Sigmoid colon (tissue), 6 donors: ENCODE measurements at regions not wholly inside any gene's neighbourhood (a gene's known extent, or its start where the extent isn't known, plus 50 kb on each side); places are given as distances from the start of the nearest gene placed in this dataset.

ENCODE experiments used
- DNase-seq: peaks from one replicate; pipeline ENCODE4 v3.0.0-alpha.2; 2019
- H3K27ac ChIP-seq, 4 donors: fragments of 200-600 bp; sonication (generic); one replicate each; pipeline ENCODE4 v1.5.1; 2016 to 2019; ENCODE audit warnings: mild to moderate bottlenecking in 1 of 4
- H3K27me3 ChIP-seq, 3 donors: fragments of 200-600 bp; sonication (generic); one replicate each; pipeline ENCODE4 v1.5.1; 2019; ENCODE audit warnings: mild to moderate bottlenecking in 1 of 3
- H3K36me3 ChIP-seq, 4 donors: fragments of 200-600 bp; sonication (generic); one replicate each; pipeline ENCODE4 v1.5.1; 2016 to 2019
- H3K4me1 ChIP-seq, 4 donors: fragments of 200-600 bp; sonication (generic); one replicate each; pipeline ENCODE4 v1.5.1; 2017 to 2019
- H3K4me3 ChIP-seq, 4 donors: fragments of 200-600 bp; sonication (generic); one replicate each; pipeline ENCODE4 v1.5.1; 2017 to 2019; ENCODE audit warnings: mild to moderate bottlenecking in 2 of 4, moderate library complexity in 1 of 4
- H3K9me3 ChIP-seq, 4 donors: fragments of 200-600 bp in 3 of 4; sonication (generic) in 3 of 4; one replicate each; pipeline versions ENCODE4 v1.5.1 to v1.6.1; 2013 to 2019
- CTCF ChIP-seq, 4 experiments: fragments of 450-650 bp in 3 of 4; fragments of 200-600 bp in 1 of 4; IDR thresholded peaks; one replicate each; pipeline ENCODE4 v1.5.1; 2016 to 2019; ENCODE audit warnings: antibody characterized with exemption in 4 of 4, mild to moderate bottlenecking in 3 of 4, moderate library complexity in 2 of 4
- EP300 ChIP-seq, 4 donors: sonication (generic); formaldehyde crosslinking; IDR thresholded peaks; one replicate each; pipeline ENCODE4 v1.6.1; 2017; ENCODE audit warnings: antibody characterized with exemption in 4 of 4
- POLR2A ChIP-seq, 2 donors: fragments of 450-650 bp; IDR thresholded peaks; one replicate each; pipeline ENCODE4 v1.6.1; 2016; ENCODE audit warnings: antibody characterized with exemption in 2 of 2, mild to moderate bottlenecking in 2 of 2, moderate library complexity in 2 of 2
- POLR2AphosphoS5 ChIP-seq, 4 donors: sonication (generic); formaldehyde crosslinking; IDR thresholded peaks; one replicate each; pipeline ENCODE4 v1.6.1; 2017; ENCODE audit warnings: antibody characterized with exemption in 4 of 4
- WGBS, 2 donors: extraction: QIAGEN DNeasy Blood & Tissue Kit; methylation state at CpG; one replicate each; pipeline ENCODE4 v1.1.7; 2013; 5-methylcytosine and 5-hydroxymethylcytosine counted together
- intact Hi-C: fragments of 100-400 bp; cut with DNase I; formaldehyde crosslinking; loops from one replicate; pipeline ENCODE4 v1.15.1; 2023
- donor health status: healthy with polysubstance abuse.
- donor health status: healthy.

DNA sequence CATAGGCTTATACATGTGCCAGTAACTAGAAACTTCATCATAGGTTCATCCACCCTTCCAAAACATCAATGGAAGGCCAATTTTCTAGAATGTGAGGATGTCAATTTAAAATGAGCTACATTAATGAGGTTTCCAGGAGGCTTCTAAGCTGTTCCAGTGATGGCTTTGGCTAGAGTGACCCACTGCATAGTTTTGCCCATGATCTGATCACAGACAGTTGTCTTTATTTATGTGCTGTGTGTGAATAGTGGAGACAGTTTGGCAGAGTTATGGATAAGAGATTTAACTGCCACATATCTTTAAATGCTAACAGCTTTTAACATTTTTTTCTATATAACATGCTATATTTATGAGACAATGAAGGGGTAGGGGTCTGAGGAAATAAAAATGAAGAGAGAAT is 139.0 kb upstream of the ZNF462 start:
- TF ChIP-seq EP300 (IDR thresholded peaks at IDR 0.05) (no peak), POLR2A (IDR thresholded peaks at IDR 0.05) (no peak)
- no peak for DNase-seq
- intact Hi-C loops = no loop called here
- H3K4me1 ChIP-seq = peaks cover 0 to 5% (median 3%) of the 10 kb centered on the region in 4 donors
- H3K36me3 ChIP-seq = no peaks in the 10 kb centered on the region
- no peak overlapping the region for H3K27ac ChIP-seq
- no peaks in the 10 kb centered on the region for H3K9me3 ChIP-seq
- H3K4me3 ChIP-seq = no peak overlapping the region
- no peaks in the 10 kb centered on the region for H3K27me3 ChIP-seq

DNA sequence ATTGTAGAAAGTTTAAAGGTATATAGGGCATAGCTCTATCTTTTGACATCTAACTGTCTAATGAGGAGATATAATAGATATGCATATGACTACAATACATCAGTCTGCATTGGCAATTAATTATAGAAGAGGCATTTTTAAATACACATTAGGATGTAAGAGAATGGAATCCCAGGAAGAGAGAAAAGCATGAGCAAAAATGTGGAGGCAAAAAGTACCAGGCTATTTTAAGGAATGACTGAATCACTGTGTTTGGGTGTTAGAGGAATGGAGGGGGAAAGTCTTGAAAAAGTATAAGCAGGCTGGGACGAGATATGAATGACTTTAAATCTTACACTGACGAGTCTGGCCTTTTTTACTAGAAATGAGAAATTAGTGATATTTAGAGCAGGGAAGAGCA is 138.4 kb upstream of the ZNF462 start:
- Histone ChIP-seq H3K27me3 (no peaks in the 10 kb centered on the region), H3K4me1 (peaks cover 0 to 10% (median 3%) of the 10 kb centered on the region in 4 donors), H3K27ac (no peak overlapping the region), H3K4me3 (no peak overlapping the region), H3K36me3 (no peaks in the 10 kb centered on the region), H3K9me3 (no peaks in the 10 kb centered on the region)
- no peak for DNase-seq
- TF ChIP-seq POLR2A (IDR thresholded peaks at IDR 0.05) (no peak), EP300 (IDR thresholded peaks at IDR 0.05) (no peak), CTCF (IDR thresholded peaks at IDR 0.05) (no peak), POLR2AphosphoS5 (IDR thresholded peaks at IDR 0.05) (no peak)
- intact Hi-C loops = no loop called here
- WGBS, 2 donors = 87 to 90% methylated on average over 2 of the region's 2 CpGs

GRCh38 chr9:106726070-106726815 is 136.7 kb upstream of the ZNF462 start:
- H3K4me3 ChIP-seq = no peak overlapping the region
- intact Hi-C loops = no loop called here
- 90 to 94% methylated on average over 5 of the region's 5 CpGs for WGBS, 2 donors

GRCh38 chr9:106727969-106728368 is 135.0 kb upstream of the ZNF462 start:
- no peak overlapping the region for H3K4me3 ChIP-seq
- no peak for DNase-seq
- no peaks in the 10 kb centered on the region for H3K27me3 ChIP-seq
- intact Hi-C loops = no loop called here
- H3K36me3 ChIP-seq = no peaks in the 10 kb centered on the region
- H3K4me1 ChIP-seq = peaks cover 0 to 13% (median 3%) of the 10 kb centered on the region in 4 donors
- H3K9me3 ChIP-seq = no peaks in the 10 kb centered on the region
- no peak for TF ChIP-seq EP300 (IDR thresholded peaks at IDR 0.05)
- TF ChIP-seq POLR2AphosphoS5 (IDR thresholded peaks at IDR 0.05) = no peak
- no peak for TF ChIP-seq POLR2A (IDR thresholded peaks at IDR 0.05)
- TF ChIP-seq CTCF (IDR thresholded peaks at IDR 0.05) = no peak
- H3K27ac ChIP-seq = no peak overlapping the region
- 59 to 80% methylated on average over 3 of the region's 3 CpGs for WGBS, 2 donors

More at GRCh38 chr9:106726070-106726815, 136.7 kb upstream of the ZNF462 start:
- Histone ChIP-seq H3K27ac (no peak overlapping the region), H3K36me3 (no peaks in the 10 kb centered on the region), H3K4me1 (peaks cover 0 to 13% (median 3%) of the 10 kb centered on the region in 4 donors), H3K27me3 (no peaks in the 10 kb centered on the region), H3K9me3 (no peaks in the 10 kb centered on the region)
- no peak for DNase-seq
- TF ChIP-seq POLR2AphosphoS5 (IDR thresholded peaks at IDR 0.05) (no peak), CTCF (IDR thresholded peaks at IDR 0.05) (no peak), EP300 (IDR thresholded peaks at IDR 0.05) (no peak), POLR2A (IDR thresholded peaks at IDR 0.05) (no peak)

GRCh38 chr9:106728860-106729259 is 134.1 kb upstream of the ZNF462 start:
- intact Hi-C loops = no loop called here
- WGBS, 2 donors = 91 to 93% methylated on average over 7 of the region's 7 CpGs
- DNase-seq = no peak
- TF ChIP-seq CTCF (IDR thresholded peaks at IDR 0.05) (no peak), POLR2AphosphoS5 (IDR thresholded peaks at IDR 0.05) (no peak), EP300 (IDR thresholded peaks at IDR 0.05) (no peak), POLR2A (IDR thresholded peaks at IDR 0.05) (no peak)
- H3K36me3 ChIP-seq = no peaks in the 10 kb centered on the region
- H3K9me3 ChIP-seq = no peaks in the 10 kb centered on the region
- H3K27ac ChIP-seq = no peak overlapping the region
- H3K4me1 ChIP-seq = peaks cover 0 to 13% (median 3%) of the 10 kb centered on the region in 4 donors
- H3K4me3 ChIP-seq = no peak overlapping the region
- H3K27me3 ChIP-seq = no peaks in the 10 kb centered on the region
